ENCODE measurements at regions not wholly inside any gene's neighbourhood (a gene's known extent, or its start where the extent isn't known, plus 50 kb on each side); places are given as distances from the start of the nearest gene placed in this dataset.
"Not testable (repeated sequence)": the region's sequence is repeated elsewhere in the genome, so short reads cannot be mapped to it uniquely, and the experiment has no call there.

DNA sequence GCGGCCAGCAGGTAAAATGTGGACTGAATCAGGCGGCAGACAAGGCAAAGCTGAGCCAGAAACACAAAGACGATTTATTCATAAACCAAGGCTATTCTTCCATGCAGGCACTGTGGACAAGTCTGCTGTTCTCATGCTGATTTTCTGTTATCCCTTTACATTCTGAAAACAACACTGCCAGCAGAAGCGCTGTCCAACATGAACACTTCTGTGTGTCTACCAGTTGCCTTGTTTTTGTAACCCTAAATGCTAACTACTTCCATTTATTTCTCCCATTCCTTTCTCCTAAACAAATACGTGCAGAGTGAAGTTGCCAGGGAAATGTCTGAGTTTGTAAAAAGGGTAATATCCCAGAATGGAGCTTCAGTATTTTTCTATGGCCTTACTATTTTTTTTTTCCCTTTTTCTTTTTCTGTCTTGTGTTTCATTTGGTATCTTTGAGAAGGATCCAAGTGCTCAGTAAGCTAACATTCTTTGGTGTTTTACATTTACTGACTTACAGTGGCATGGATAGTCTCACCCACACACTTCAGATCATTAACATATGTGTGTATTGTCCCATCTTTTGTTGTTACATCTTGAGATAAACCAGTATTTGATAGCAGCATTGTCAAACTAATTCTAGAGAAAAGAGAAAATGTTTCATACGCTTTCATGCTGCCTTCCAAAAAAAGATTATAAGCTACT is 1308.9 kb upstream of the MAP3K7 start:
- TF ChIP-seq CTCF (IDR thresholded peaks at IDR 0.05), result no peak
- no peak for TF ChIP-seq POLR2A (IDR thresholded peaks at IDR 0.05)
- Histone ChIP-seq H3K27ac (no peak overlapping the region), H3K27me3 (no peaks in the 10 kb centered on the region), H3K4me1 (no peaks in the 10 kb centered on the region), H3K4me3 (no peak overlapping the region), H3K9me3 (peaks cover 0 to 24% (median 4%) of the 10 kb centered on the region in 12 donors), H3K36me3 (no peaks in the 10 kb centered on the region)
- DNase-seq, result no peak
- ATAC-seq, result no peak
- intact Hi-C loops (cut with DNase I), result no loop called here
- WGBS, 4 donors, result 64 to 74% (median 72%) methylated on average over 6 of the region's 6 CpGs

GRCh38 chr6:91886183-91886795 is 1299.4 kb upstream of the MAP3K7 start:
- Histone ChIP-seq H3K4me1 (no peaks in the 10 kb centered on the region), H3K36me3 (no peaks in the 10 kb centered on the region), H3K9me3 (peaks cover 0 to 34% (median 15%) of the 10 kb centered on the region in 12 donors), H3K4me3 (no peak overlapping the region), H3K27me3 (no peaks in the 10 kb centered on the region), H3K27ac (no peak overlapping the region)
- no peak for DNase-seq
- ATAC-seq, result no peak
- TF ChIP-seq CTCF (IDR thresholded peaks at IDR 0.05), result no peak
- no peak for TF ChIP-seq POLR2A (IDR thresholded peaks at IDR 0.05)
- WGBS, 4 donors, result 64 to 100% (median 80%) methylated on average over 1 to 2 of the region's 2 CpGs
- intact Hi-C loops (cut with DNase I), result no loop called here

DNA sequence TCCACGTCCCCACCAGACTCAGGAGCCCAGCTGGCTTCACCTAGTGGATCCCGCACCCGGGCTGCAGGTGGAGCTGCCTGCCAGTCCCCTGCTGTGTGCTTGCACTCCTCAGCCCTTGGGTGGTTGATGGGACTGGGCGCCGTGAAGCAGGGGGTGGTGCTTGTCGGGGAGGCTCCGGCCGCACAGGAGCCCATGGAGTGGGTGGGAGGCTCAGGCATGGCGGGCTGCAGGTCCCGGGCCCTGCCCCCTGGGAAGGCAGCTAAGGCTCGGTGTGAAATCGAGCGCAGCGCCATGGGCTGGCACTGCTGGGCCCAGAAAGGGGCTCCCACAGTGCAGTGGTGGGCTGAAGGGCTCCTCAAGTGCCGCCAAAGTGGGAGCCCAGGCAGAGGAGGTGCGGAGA is 1294.9 kb upstream of the MAP3K7 start:
- H3K4me3 ChIP-seq; H3K27me3 ChIP-seq; ATAC-seq; DNase-seq; intact Hi-C loops (cut with DNase I); H3K27ac ChIP-seq; H3K4me1 ChIP-seq; H3K36me3 ChIP-seq: not testable (repeated sequence)
- 90 to 98% (median 93%) methylated on average over 13 to 16 of the region's 16 CpGs for WGBS, 4 donors
- H3K9me3 ChIP-seq, result peaks cover 0 to 15% (median 9%) of the 10 kb centered on the region in 12 donors

DNA sequence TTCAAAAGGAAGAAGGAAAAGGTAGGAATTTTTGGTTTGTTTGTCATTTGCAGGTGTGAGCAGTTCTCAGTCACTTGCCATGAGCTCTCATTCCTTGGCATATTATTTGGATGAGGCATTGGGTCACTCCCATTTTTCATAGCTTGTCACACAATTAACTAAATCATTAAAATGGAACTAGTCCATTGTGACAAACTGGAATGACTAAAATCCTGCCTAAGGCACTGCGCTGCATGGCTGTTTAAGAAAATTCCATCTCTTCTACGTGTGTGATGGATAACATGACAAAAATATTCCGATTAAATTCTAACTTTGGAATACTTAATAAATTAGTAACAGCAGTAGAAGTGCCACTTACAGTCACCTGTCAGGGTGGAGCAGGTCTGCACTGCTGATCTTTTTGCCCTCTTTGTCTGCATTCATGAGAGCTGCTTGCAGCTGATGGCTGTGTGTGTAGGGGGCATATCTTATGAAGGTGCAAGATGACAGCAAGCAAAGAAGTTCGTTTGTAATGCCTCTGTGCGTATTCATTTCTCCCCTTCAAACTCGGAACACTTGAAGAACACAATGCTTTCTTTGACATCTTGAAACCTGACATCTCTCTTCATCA is 1292.6 kb upstream of the MAP3K7 start:
- DNase-seq, result no peak
- Histone ChIP-seq H3K4me1 (no peaks in the 10 kb centered on the region), H3K36me3 (no peaks in the 10 kb centered on the region), H3K9me3 (no peaks in the 10 kb centered on the region), H3K27ac (no peak overlapping the region), H3K4me3 (no peak overlapping the region), H3K27me3 (no peaks in the 10 kb centered on the region)
- intact Hi-C loops (cut with DNase I), result no loop called here
- no peak for TF ChIP-seq POLR2A (IDR thresholded peaks at IDR 0.05)
- WGBS, 4 donors, result 71 to 74% (median 72%) methylated on average over 6 of the region's 6 CpGs
- ATAC-seq, result no peak

GRCh38 chr6:91877994-91878393 is 1291.1 kb upstream of the MAP3K7 start:
- Histone ChIP-seq H3K9me3 (no peaks in the 10 kb centered on the region), H3K4me1 (no peaks in the 10 kb centered on the region), H3K4me3 (no peak overlapping the region), H3K27me3 (no peaks in the 10 kb centered on the region), H3K27ac (no peak overlapping the region), H3K36me3 (no peaks in the 10 kb centered on the region)
- DNase-seq (no peak), ATAC-seq (no peak)
- 60 to 73% (median 68%) methylated on average over 1 of the region's 1 CpG for WGBS, 4 donors
- no peak for TF ChIP-seq CTCF (IDR thresholded peaks at IDR 0.05)
- TF ChIP-seq POLR2A (IDR thresholded peaks at IDR 0.05), result no peak
- intact Hi-C loops (cut with DNase I), result no loop called here
